ENCODE measurements at regions not wholly inside any gene's neighbourhood (a gene's known extent, or its start where the extent isn't known, plus 50 kb on each side); places are given as distances from the start of the nearest gene placed in this dataset.

- peak overlapping the region; percentile 31 for H3K27ac ChIP-seq (ENCODE audit: low read length)
- H3K9me3 ChIP-seq (replicated peaks; ENCODE audit: control insufficient read depth, low read depth, low read length): no peaks in the 10 kb centered on the region
- no CpG with 5 or more reads among the region's 5 CpGs for WGBS (ENCODE audit: insufficient coverage)
- peak; percentile 65 for DNase-seq
- no peaks in the 10 kb centered on the region for H3K4me1 ChIP-seq (ENCODE audit: control insufficient read depth, insufficient read depth, low read length)
- no peaks in the 10 kb centered on the region for H3K27me3 ChIP-seq (ENCODE audit: control insufficient read depth, insufficient read depth, low read length)
- no peak overlapping the region for H3K4me3 ChIP-seq (ENCODE audit: low read length)
- no peaks in the 10 kb centered on the region for H3K36me3 ChIP-seq (ENCODE audit: control insufficient read depth, insufficient read depth, low read length)
Measured at GRCh38 chr3:101095693-101096430, 102.6 kb upstream of the ABI3BP start.

- no peak for DNase-seq
- Histone ChIP-seq H3K27me3 (ENCODE audit: control insufficient read depth, insufficient read depth, low read length) (no peaks in the 10 kb centered on the region), H3K27ac (ENCODE audit: low read length) (no peak overlapping the region), H3K4me1 (ENCODE audit: control insufficient read depth, insufficient read depth, low read length) (no peaks in the 10 kb centered on the region), H3K4me3 (ENCODE audit: low read length) (no peak overlapping the region), H3K9me3 (replicated peaks; ENCODE audit: control insufficient read depth, low read depth, low read length) (no peaks in the 10 kb centered on the region), H3K36me3 (ENCODE audit: control insufficient read depth, insufficient read depth, low read length) (no peaks in the 10 kb centered on the region)
- WGBS (ENCODE audit: insufficient coverage): no CpG with 5 or more reads among the region's 3 CpGs
Measured at GRCh38 chr3:101091489-101091888, 98.3 kb upstream of the ABI3BP start.

GRCh38 chr3:101085752-101086151 is 92.5 kb upstream of the ABI3BP start:
- WGBS (ENCODE audit: insufficient coverage): no CpG with 5 or more reads among the region's 1 CpG

GRCh38 chr3:101084404-101084803 is 91.2 kb upstream of the ABI3BP start:
- Histone ChIP-seq H3K27me3 (ENCODE audit: control insufficient read depth, insufficient read depth, low read length) (no peaks in the 10 kb centered on the region), H3K36me3 (ENCODE audit: control insufficient read depth, insufficient read depth, low read length) (no peaks in the 10 kb centered on the region), H3K4me1 (ENCODE audit: control insufficient read depth, insufficient read depth, low read length) (no peaks in the 10 kb centered on the region), H3K27ac (ENCODE audit: low read length) (no peak overlapping the region), H3K9me3 (replicated peaks; ENCODE audit: control insufficient read depth, low read depth, low read length) (no peaks in the 10 kb centered on the region), H3K4me3 (ENCODE audit: low read length) (no peak overlapping the region)
- WGBS (ENCODE audit: insufficient coverage): no CpG with 5 or more reads among the region's 1 CpG
- DNase-seq: no peak

More at GRCh38 chr3:101085752-101086151, 92.5 kb upstream of the ABI3BP start:
- Histone ChIP-seq H3K4me3 (ENCODE audit: low read length) (no peak overlapping the region), H3K9me3 (replicated peaks; ENCODE audit: control insufficient read depth, low read depth, low read length) (no peaks in the 10 kb centered on the region), H3K27ac (ENCODE audit: low read length) (no peak overlapping the region), H3K27me3 (ENCODE audit: control insufficient read depth, insufficient read depth, low read length) (no peaks in the 10 kb centered on the region), H3K36me3 (ENCODE audit: control insufficient read depth, insufficient read depth, low read length) (no peaks in the 10 kb centered on the region), H3K4me1 (ENCODE audit: control insufficient read depth, insufficient read depth, low read length) (no peaks in the 10 kb centered on the region)
- DNase-seq: no peak

GRCh38 chr3:101081999-101082398 is 88.8 kb upstream of the ABI3BP start:
- H3K4me3 ChIP-seq (ENCODE audit: low read length): no peak overlapping the region
- H3K36me3 ChIP-seq (ENCODE audit: control insufficient read depth, insufficient read depth, low read length): no peaks in the 10 kb centered on the region
- H3K27ac ChIP-seq (ENCODE audit: low read length): no peak overlapping the region
- no peaks in the 10 kb centered on the region for H3K9me3 ChIP-seq (replicated peaks; ENCODE audit: control insufficient read depth, low read depth, low read length)
- DNase-seq: peak; percentile 84
- H3K27me3 ChIP-seq (ENCODE audit: control insufficient read depth, insufficient read depth, low read length): no peaks in the 10 kb centered on the region
- no peaks in the 10 kb centered on the region for H3K4me1 ChIP-seq (ENCODE audit: control insufficient read depth, insufficient read depth, low read length)

- Histone ChIP-seq H3K4me1 (ENCODE audit: control insufficient read depth, insufficient read depth, low read length) (no peaks in the 10 kb centered on the region), H3K4me3 (ENCODE audit: low read length) (no peak overlapping the region), H3K27me3 (ENCODE audit: control insufficient read depth, insufficient read depth, low read length) (no peaks in the 10 kb centered on the region), H3K9me3 (replicated peaks; ENCODE audit: control insufficient read depth, low read depth, low read length) (no peaks in the 10 kb centered on the region), H3K36me3 (ENCODE audit: control insufficient read depth, insufficient read depth, low read length) (no peaks in the 10 kb centered on the region), H3K27ac (ENCODE audit: low read length) (no peak overlapping the region)
- DNase-seq: no peak
- WGBS (ENCODE audit: insufficient coverage): no CpG with 5 or more reads among the region's 2 CpGs
Measured at GRCh38 chr3:101081446-101081845, 88.2 kb upstream of the ABI3BP start.

GRCh38 chr3:101077361-101078011 is 84.3 kb upstream of the ABI3BP start:
- Histone ChIP-seq H3K27me3 (ENCODE audit: control insufficient read depth, insufficient read depth, low read length) (no peaks in the 10 kb centered on the region), H3K27ac (ENCODE audit: low read length) (no peak overlapping the region), H3K4me1 (ENCODE audit: control insufficient read depth, insufficient read depth, low read length) (no peaks in the 10 kb centered on the region), H3K36me3 (ENCODE audit: control insufficient read depth, insufficient read depth, low read length) (no peaks in the 10 kb centered on the region), H3K4me3 (ENCODE audit: low read length) (no peak overlapping the region), H3K9me3 (replicated peaks; ENCODE audit: control insufficient read depth, low read depth, low read length) (no peaks in the 10 kb centered on the region)
- WGBS (ENCODE audit: insufficient coverage): no CpG with 5 or more reads among the region's 3 CpGs
- no peak for DNase-seq

- no peak for DNase-seq
- Histone ChIP-seq H3K27me3 (ENCODE audit: control insufficient read depth, insufficient read depth, low read length) (no peaks in the 10 kb centered on the region), H3K27ac (ENCODE audit: low read length) (no peak overlapping the region), H3K4me3 (ENCODE audit: low read length) (no peak overlapping the region), H3K9me3 (replicated peaks; ENCODE audit: control insufficient read depth, low read depth, low read length) (no peaks in the 10 kb centered on the region), H3K36me3 (ENCODE audit: control insufficient read depth, insufficient read depth, low read length) (no peaks in the 10 kb centered on the region), H3K4me1 (ENCODE audit: control insufficient read depth, insufficient read depth, low read length) (no peaks in the 10 kb centered on the region)
- WGBS (ENCODE audit: insufficient coverage): no CpG with 5 or more reads among the region's 2 CpGs
Measured at GRCh38 chr3:101074518-101074917, 81.3 kb upstream of the ABI3BP start.

GRCh38 chr3:101072300-101072699 is 79.1 kb upstream of the ABI3BP start:
- Histone ChIP-seq H3K9me3 (replicated peaks; ENCODE audit: control insufficient read depth, low read depth, low read length) (no peaks in the 10 kb centered on the region), H3K4me1 (ENCODE audit: control insufficient read depth, insufficient read depth, low read length) (no peaks in the 10 kb centered on the region), H3K36me3 (ENCODE audit: control insufficient read depth, insufficient read depth, low read length) (no peaks in the 10 kb centered on the region), H3K27me3 (ENCODE audit: control insufficient read depth, insufficient read depth, low read length) (no peaks in the 10 kb centered on the region), H3K4me3 (ENCODE audit: low read length) (no peak overlapping the region), H3K27ac (ENCODE audit: low read length) (no peak overlapping the region)
- WGBS (ENCODE audit: insufficient coverage): no CpG with 5 or more reads among the region's 4 CpGs
- DNase-seq: no peak

GRCh38 chr3:101070799-101071121 is 77.5 kb upstream of the ABI3BP start:
- Histone ChIP-seq H3K4me3 (ENCODE audit: low read length) (no peak overlapping the region), H3K36me3 (ENCODE audit: control insufficient read depth, insufficient read depth, low read length) (no peaks in the 10 kb centered on the region), H3K27me3 (ENCODE audit: control insufficient read depth, insufficient read depth, low read length) (no peaks in the 10 kb centered on the region), H3K4me1 (ENCODE audit: control insufficient read depth, insufficient read depth, low read length) (no peaks in the 10 kb centered on the region), H3K27ac (ENCODE audit: low read length) (no peak overlapping the region), H3K9me3 (replicated peaks; ENCODE audit: control insufficient read depth, low read depth, low read length) (no peaks in the 10 kb centered on the region)
- no peak for DNase-seq
